IMR-90 (cell line): ENCODE measurements at regions not wholly inside any gene's neighbourhood (a gene's known extent, or its start where the extent isn't known, plus 50 kb on each side); places are given as distances from the start of the nearest gene placed in this dataset.

Experiments used
- ATAC-seq: fragments of 200-7000 bp; cut with Tn5 transposase; 2 replicates; pipeline ENCODE4 v1.9.1; 2020; ENCODE audit warnings: low read depth, mild to moderate bottlenecking, moderate library complexity
- BruUV-seq: library from RNA; stranded (reverse); fragments of 400-500 nt; replicated peaks from 2 replicates; lab custom pipeline; 2021; lab: Mats Ljungman, UMichigan
- CTCF ChIA-PET: fragments of 300-600 bp; formaldehyde crosslinking; extraction: SDS; loops from one replicate; lab custom pipeline; 2021; ENCODE audit warnings: antibody characterized with exemption; lab: Yijun Ruan, JAX
- POLR2A ChIA-PET: fragments of 300-600 bp; sonication (Branson Sonifier 250); formaldehyde crosslinking; loops from one replicate; lab custom pipeline; 2022; ENCODE audit warnings: antibody characterized with exemption; ENCODE audit not compliant: unreplicated experiment; lab: Charles Lee
- DNase-seq: peaks from one replicate; pipeline ENCODE4 v3.0.0; 2013
- H2AFZ ChIP-seq: replicated peaks from 2 replicates; pipeline ENCODE3; 2013; ENCODE audit warnings: low read length, mild to moderate bottlenecking; ENCODE audit not compliant: poor library complexity
- H2AK5ac ChIP-seq: 2 replicates; pipeline ENCODE4 v1.6.1; 2013; ENCODE audit warnings: low read depth, low read length, inconsistent platforms
- H2AK9ac ChIP-seq: replicated peaks from 2 replicates; pipeline ENCODE3; 2013; ENCODE audit warnings: mild to moderate bottlenecking, low read depth, low read length, moderate library complexity; ENCODE audit not compliant: poor library complexity
- H2BK120ac ChIP-seq: 2 replicates; pipeline ENCODE4 v1.6.1; 2013; ENCODE audit warnings: low read depth, low read length, inconsistent platforms
- H2BK15ac ChIP-seq: 3 replicates; pipeline ENCODE4 v1.6.1; 2013; ENCODE audit warnings: low read depth, low read length, inconsistent platforms
- H2BK20ac ChIP-seq: 2 replicates; pipeline ENCODE4 v1.6.1; 2013; ENCODE audit warnings: low read depth, mild to moderate bottlenecking, inconsistent platforms, low read length, moderate library complexity
- H2BK5ac ChIP-seq: 2 replicates; pipeline ENCODE4 v1.6.1; 2013; ENCODE audit warnings: mild to moderate bottlenecking, low read depth, low read length, inconsistent platforms; ENCODE audit not compliant: poor library complexity, severe bottlenecking
- H3K14ac ChIP-seq: replicated peaks from 2 replicates; pipeline ENCODE4 v1.6.1; 2013; ENCODE audit warnings: low read depth, low read length, inconsistent platforms
- H3K18ac ChIP-seq: 2 replicates; pipeline ENCODE4 v1.6.1; 2013; ENCODE audit warnings: low read depth, low read length, control low read depth
- H3K23ac ChIP-seq: 2 replicates; pipeline ENCODE4 v1.6.1; 2013; ENCODE audit warnings: low read depth, low read length, inconsistent platforms
- H3K27ac ChIP-seq: 2 replicates; pipeline ENCODE4 v1.5.1; 2013; ENCODE audit warnings: mild to moderate bottlenecking, control low read depth, low read length; ENCODE audit not compliant: insufficient read depth
- H3K27me3 ChIP-seq: 2 replicates; pipeline ENCODE4 v1.6.1; 2013; ENCODE audit warnings: low read length; ENCODE audit not compliant: control insufficient read depth, insufficient read depth
- H3K36me3 ChIP-seq: 2 replicates; pipeline ENCODE4 v1.6.1; 2013; ENCODE audit warnings: low read length, mixed read lengths; ENCODE audit not compliant: control insufficient read depth, insufficient read depth
- H3K4ac ChIP-seq: 2 replicates; pipeline ENCODE4 v1.6.1; 2013; ENCODE audit warnings: low read depth, low read length, inconsistent platforms
- H3K4me1 ChIP-seq: 2 replicates; pipeline ENCODE4 v1.6.1; 2013; ENCODE audit warnings: low read length, mixed read lengths; ENCODE audit not compliant: control insufficient read depth, insufficient read depth
- H3K4me2 ChIP-seq: 2 replicates; pipeline ENCODE4 v1.6.1; 2013; ENCODE audit warnings: low read depth, mild to moderate bottlenecking, control low read depth, low read length, moderate library complexity
- H3K4me3 ChIP-seq: 2 replicates; pipeline ENCODE4 v1.5.1; 2013; ENCODE audit warnings: low read depth, mild to moderate bottlenecking, control low read depth, low read length, moderate library complexity; ENCODE audit not compliant: insufficient read depth
- H3K56ac ChIP-seq: 2 replicates; pipeline ENCODE4 v1.6.1; 2013; ENCODE audit warnings: low read length, inconsistent platforms; ENCODE audit not compliant: insufficient read depth; ENCODE audit errors: extremely low read depth
- H3K79me1 ChIP-seq, 2 experiments: 2 replicates each; pipeline ENCODE4 v1.6.1; 2013; ENCODE audit warnings: low read length in 2 of 2, inconsistent platforms in 1 of 2, low read depth in 1 of 2
- H3K9ac ChIP-seq: 2 replicates; pipeline ENCODE4 v1.6.1; 2013; ENCODE audit warnings: low read depth, low read length, control low read depth
- H3K9me1 ChIP-seq: 2 replicates; pipeline ENCODE4 v1.6.1; 2013; ENCODE audit warnings: low read length, inconsistent platforms; ENCODE audit not compliant: insufficient read depth
- H3K9me3 ChIP-seq: 2 replicates; pipeline ENCODE4 v1.6.1; 2013; ENCODE audit warnings: low read length; ENCODE audit not compliant: control insufficient read depth, insufficient read depth
- H4K20me1 ChIP-seq: 2 replicates; pipeline ENCODE4 v1.6.1; 2013; ENCODE audit warnings: low read length, inconsistent platforms; ENCODE audit not compliant: insufficient read depth
- H4K5ac ChIP-seq: 2 replicates; pipeline ENCODE4 v1.6.1; 2013; ENCODE audit warnings: mild to moderate bottlenecking, low read depth, low read length, control low read depth
- H4K8ac ChIP-seq, 2 experiments: 2 replicates each; pipeline ENCODE4 v1.6.1; 2013; ENCODE audit warnings: low read depth in 2 of 2, low read length in 2 of 2, control low read depth in 1 of 2, inconsistent platforms in 1 of 2
- H4K91ac ChIP-seq: 2 replicates; pipeline ENCODE4 v1.6.1; 2013; ENCODE audit warnings: low read depth, low read length, inconsistent platforms; ENCODE audit not compliant: insufficient read depth
- CEBPB ChIP-seq: IDR thresholded peaks from 2 replicates; pipeline ENCODE4 v1.6.1; 2012; ENCODE audit warnings: low read depth, low read length, improper control_type of control experiment
- CHD1 ChIP-seq: IDR thresholded peaks from 2 replicates; pipeline ENCODE4 v1.6.1; 2012; ENCODE audit warnings: low read depth, low read length, improper control_type of control experiment
- CTCF ChIP-seq: conservative IDR thresholded peaks from 2 replicates; pipeline ENCODE4 v1.5.1; 2012; ENCODE audit warnings: mild to moderate bottlenecking, low read depth, low read length, improper control_type of control experiment
- ELK1 ChIP-seq: fragments of 150-350 bp; IDR thresholded peaks from 2 replicates; pipeline ENCODE4 v1.6.1; 2016; ENCODE audit warnings: low read depth, mild to moderate bottlenecking, low read length, moderate library complexity, borderline replicate concordance
- FOS ChIP-seq: fragments of 150-350 bp; IDR thresholded peaks from 2 replicates; pipeline ENCODE4 v1.6.1; 2016; ENCODE audit warnings: low read depth, low read length
- MAFK ChIP-seq: IDR thresholded peaks from 2 replicates; pipeline ENCODE4 v1.6.1; 2012; ENCODE audit warnings: low read depth, low read length, improper control_type of control experiment
- NFE2L2 ChIP-seq: fragments of 150-350 bp; IDR thresholded peaks from 2 replicates; pipeline ENCODE4 v1.6.1; 2016; ENCODE audit warnings: low read depth, mild to moderate bottlenecking, low read length
- POLR2A ChIP-seq: IDR thresholded peaks from 2 replicates; pipeline ENCODE4 v1.6.1; 2012; ENCODE audit warnings: mild to moderate bottlenecking, low read depth, low read length
- RAD21 ChIP-seq: IDR thresholded peaks from 2 replicates; pipeline ENCODE4 v1.6.1; 2012; ENCODE audit warnings: low read length, improper control_type of control experiment
- RFX5 ChIP-seq: IDR thresholded peaks from 2 replicates; pipeline ENCODE4 v1.8.0; 2012; ENCODE audit warnings: low read depth, mild to moderate bottlenecking, low read length, moderate library complexity
- USF2 ChIP-seq: fragments of 150-350 bp; IDR thresholded peaks from 2 replicates; pipeline ENCODE4 v1.6.1; 2017; ENCODE audit warnings: mild to moderate bottlenecking, antibody characterized with exemption, low read length, low read depth
- WGBS, 2 experiments: methylation state at CpG; one replicate each; pipeline versions ENCODE4 v1.1.5 to v1.1.7; 2013; ENCODE audit warnings: missing lambda C conversion rate in 2 of 2; ENCODE audit not compliant: insufficient read length in 1 of 2; ENCODE audit errors: extremely low coverage in 2 of 2; 5-methylcytosine and 5-hydroxymethylcytosine counted together
- dilution Hi-C: fragments of 300-500 bp; cut with HindIII; formaldehyde crosslinking; loops from one replicate; pipeline ENCODE4 v1.14.3; 2018; ENCODE audit warnings: low sequenced_read_pairs; ENCODE audit not compliant: unreplicated experiment
- in situ Hi-C: fragments of 300-500 bp; cut with MboI; formaldehyde crosslinking; loops from 3 replicates; pipeline ENCODE4 v1.14.3; 2019; ENCODE audit warnings: low sequenced_read_pairs, inconsistent platforms, mixed read lengths
- intact Hi-C: fragments of 100-400 bp; cut with micrococcal nuclease; formaldehyde crosslinking; loops from 2 replicates; pipeline ENCODE4 v1.10.0; 2022

- Histone ChIP-seq H2BK120ac (no peak overlapping the region), H3K4me1 (no peaks in the 10 kb centered on the region), H2AK5ac (no peak overlapping the region), H3K18ac (no peak overlapping the region), H2BK20ac (no peak overlapping the region), H3K23ac (no peak overlapping the region), H2AFZ (no peak overlapping the region), H3K4me2 (no peak overlapping the region), H3K27ac (no peak overlapping the region), H2BK5ac (no peak overlapping the region), H3K27me3 (no peaks in the 10 kb centered on the region), H4K5ac (no peak overlapping the region), H3K9me1 (no peaks in the 10 kb centered on the region), H4K8ac (no peak overlapping the region), H3K56ac (no peak overlapping the region), H4K20me1 (no peaks in the 10 kb centered on the region), H3K9ac (no peak overlapping the region), H2AK9ac (no peak overlapping the region), H3K79me1 (no peaks in the 10 kb centered on the region), H4K91ac (no peak overlapping the region), H3K9me3 (no peaks in the 10 kb centered on the region), H3K4me3 (no peak overlapping the region), H3K14ac (no peak overlapping the region), H3K36me3 (no peaks in the 10 kb centered on the region), H2BK15ac (no peak overlapping the region), H3K4ac (no peak overlapping the region)
- no CpG with 5 or more reads among the region's 4 CpGs for WGBS, 2 experiments
- in situ Hi-C loops, result no loop called here
- POLR2A ChIA-PET, result no interaction called here
- CTCF ChIA-PET, result no interaction called here
- dilution Hi-C loops, result no loop called here
- BruUV-seq, result no TSS peak
- intact Hi-C loops, result no loop called here
- DNase-seq (no peak), ATAC-seq (no peak)
- no peak for TF ChIP-seq FOS
- TF ChIP-seq RAD21, result no peak
- TF ChIP-seq CTCF, result no peak
- TF ChIP-seq MAFK, result no peak
- TF ChIP-seq CEBPB, result no peak
- TF ChIP-seq USF2, result no peak
- no peak for TF ChIP-seq ELK1
- no peak for TF ChIP-seq NFE2L2
- no peak for TF ChIP-seq POLR2A
- TF ChIP-seq CHD1, result no peak
- TF ChIP-seq RFX5, result no peak
Measured at GRCh38 chr1:195723796-195724194, 884.4 kb downstream of the KCNT2 start.
